AG09309 (cell line): ENCODE measurements at regions not wholly inside any gene's neighbourhood (a gene's known extent, or its start where the extent isn't known, plus 50 kb on each side); places are given as distances from the start of the nearest gene placed in this dataset.

Source experiments
- DNase-seq: peaks from one replicate; pipeline ENCODE4 v3.0.0-alpha.2; 2010; ENCODE audit warnings: low read depth
- H3K4me3 ChIP-seq: 2 replicates; pipeline ENCODE4 v1.5.1; 2011; ENCODE audit warnings: mild to moderate bottlenecking, low read depth, low read length, moderate library complexity; ENCODE audit not compliant: control insufficient read depth
- CTCF ChIP-seq: IDR thresholded peaks from 2 replicates; pipeline ENCODE4 v1.5.1; 2011; ENCODE audit warnings: mild to moderate bottlenecking, low read depth, low read length, inconsistent platforms; ENCODE audit not compliant: insufficient read depth, control insufficient read depth; ENCODE audit errors: missing control alignments

GRCh38 chr3:137348936-137349335 lies 391.2 kb downstream of the IL20RB start:
- DNase-seq = no peak
- H3K4me3 ChIP-seq = no peak overlapping the region
- no peak for TF ChIP-seq CTCF

DNA sequence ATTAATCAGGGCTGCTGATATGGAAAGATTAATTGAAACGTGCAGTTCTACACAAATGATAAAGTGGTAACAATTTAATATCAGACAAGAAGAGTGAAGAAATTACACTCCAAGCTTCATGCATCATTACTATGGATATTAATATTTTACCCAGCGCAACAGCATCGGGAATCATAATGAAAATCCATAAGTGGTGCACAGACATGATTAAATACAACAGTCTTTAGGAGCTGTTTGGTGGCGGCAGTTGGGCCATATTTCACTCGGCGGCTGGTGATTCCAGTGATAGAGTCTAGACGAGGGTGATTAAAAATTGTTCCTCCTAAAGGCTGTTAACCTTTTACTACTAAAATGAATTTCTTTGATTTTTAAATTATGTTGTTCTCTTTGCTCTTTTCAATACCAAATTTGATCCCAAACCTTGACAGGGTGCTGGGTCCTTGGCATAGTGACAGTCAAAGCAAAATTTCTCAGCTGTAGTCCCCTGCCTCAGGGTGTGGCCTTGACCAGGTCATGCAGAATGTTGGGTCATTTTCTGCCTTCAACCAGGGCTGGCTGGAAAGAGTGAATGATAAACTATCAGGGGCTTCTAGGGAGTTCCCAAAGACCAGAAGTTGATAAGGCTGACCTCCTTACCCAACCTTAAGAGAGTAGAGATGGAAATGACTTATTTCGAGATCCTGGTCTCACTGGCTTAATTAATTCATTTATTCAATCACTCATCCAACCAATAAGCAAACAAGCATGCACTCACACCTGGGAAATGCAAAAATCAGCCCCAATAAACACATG lies 392.0 kb downstream of the IL20RB start:
- no peak for DNase-seq
- TF ChIP-seq CTCF = no peak
- H3K4me3 ChIP-seq = no peak overlapping the region

GRCh38 chr3:137360531-137361201 lies 402.9 kb downstream of the IL20RB start:
- H3K4me3 ChIP-seq = no peak overlapping the region
- no peak for TF ChIP-seq CTCF
- DNase-seq = no peak

- no peak overlapping the region for H3K4me3 ChIP-seq
- TF ChIP-seq CTCF = no peak
- no peak for DNase-seq
These were observed 382.0 kb upstream of the SOX14 start for GRCh38 chr3:137382005-137382594.

- no peak for DNase-seq
- H3K4me3 ChIP-seq = no peak overlapping the region
- TF ChIP-seq CTCF = no peak
These were observed 378.2 kb upstream of the SOX14 start for GRCh38 chr3:137385922-137386321.

GRCh38 chr3:137409584-137409983 lies 354.5 kb upstream of the SOX14 start:
- TF ChIP-seq CTCF = no peak
- no peak for DNase-seq
- no peak overlapping the region for H3K4me3 ChIP-seq
